SK-N-SH treated with all-trans-retinoic acid at 6 μM for 48 hours (cell line): ENCODE measurements at regions not wholly inside any gene's neighbourhood (a gene's known extent, or its start where the extent isn't known, plus 50 kb on each side); places are given as distances from the start of the nearest gene placed in this dataset.

Experiments
- ARNTL ChIP-seq: fragments of 450-650 bp; formaldehyde crosslinking; IDR thresholded peaks from 2 replicates; pipeline ENCODE4 v1.5.0; 2020; ENCODE audit warnings: low read depth, mild to moderate bottlenecking, moderate library complexity, borderline replicate concordance
- CSDC2 ChIP-seq: fragments of 250-450 bp; sonication (Bioruptor Pico); IDR thresholded peaks from 2 replicates; pipeline ENCODE4 v1.5.0; 2020; ENCODE audit warnings: mild to moderate bottlenecking, moderate library complexity
- GLIS3 ChIP-seq: fragments of 250-450 bp; sonication (Bioruptor Pico); IDR thresholded peaks from 2 replicates; pipeline ENCODE4 v1.5.0; 2020; ENCODE audit warnings: mild to moderate bottlenecking, moderate library complexity
- ZFP3 ChIP-seq: fragments of 250-450 bp; sonication (Bioruptor Pico); IDR thresholded peaks from 2 replicates; pipeline ENCODE4 v1.5.0; 2020; ENCODE audit warnings: mild to moderate bottlenecking, moderate library complexity
- ZFP30 ChIP-seq: fragments of 450-650 bp; formaldehyde crosslinking; IDR thresholded peaks from 2 replicates; pipeline ENCODE4 v1.5.0; 2022; ENCODE audit warnings: mild to moderate bottlenecking, moderate library complexity
- ZNF565 ChIP-seq: fragments of 450-650 bp; formaldehyde crosslinking; conservative IDR thresholded peaks from 2 replicates; pipeline ENCODE4 v1.5.0; 2020; ENCODE audit warnings: low read depth, mild to moderate bottlenecking, moderate library complexity
- ZNF8 ChIP-seq: fragments of 450-650 bp; formaldehyde crosslinking; IDR thresholded peaks from 2 replicates; pipeline ENCODE4 v1.5.0; 2020; ENCODE audit warnings: mild to moderate bottlenecking, moderate library complexity
- TF ChIP-seq, protein P1 (sequence below): fragments of 250-450 bp; sonication (Bioruptor Pico); IDR thresholded peaks from 2 replicates; pipeline ENCODE4 v1.8.0; 2020; ENCODE audit warnings: mild to moderate bottlenecking, moderate library complexity, borderline replicate concordance
- TF ChIP-seq, protein P2 (sequence below): fragments of 250-450 bp; sonication (Bioruptor Pico); IDR thresholded peaks from 2 replicates; pipeline ENCODE4 v1.5.0; 2020; ENCODE audit warnings: mild to moderate bottlenecking, moderate library complexity
- TF ChIP-seq, protein P3 (sequence below): fragments of 250-450 bp; sonication (Bioruptor Pico); IDR thresholded peaks from 2 replicates; pipeline ENCODE4 v1.5.1; 2020; ENCODE audit warnings: low read depth, mild to moderate bottlenecking, moderate library complexity
- TF ChIP-seq, protein P4 (sequence below): fragments of 250-450 bp; sonication (Bioruptor Pico); IDR thresholded peaks from 2 replicates; pipeline ENCODE4 v1.5.1; 2021; ENCODE audit warnings: mild to moderate bottlenecking, moderate library complexity
- TF ChIP-seq, protein P5 (sequence below): fragments of 250-450 bp; sonication (Bioruptor Pico); IDR thresholded peaks from 2 replicates; pipeline ENCODE4 v1.8.0; 2021; ENCODE audit warnings: low read depth, mild to moderate bottlenecking, moderate library complexity, borderline replicate concordance

DNA sequence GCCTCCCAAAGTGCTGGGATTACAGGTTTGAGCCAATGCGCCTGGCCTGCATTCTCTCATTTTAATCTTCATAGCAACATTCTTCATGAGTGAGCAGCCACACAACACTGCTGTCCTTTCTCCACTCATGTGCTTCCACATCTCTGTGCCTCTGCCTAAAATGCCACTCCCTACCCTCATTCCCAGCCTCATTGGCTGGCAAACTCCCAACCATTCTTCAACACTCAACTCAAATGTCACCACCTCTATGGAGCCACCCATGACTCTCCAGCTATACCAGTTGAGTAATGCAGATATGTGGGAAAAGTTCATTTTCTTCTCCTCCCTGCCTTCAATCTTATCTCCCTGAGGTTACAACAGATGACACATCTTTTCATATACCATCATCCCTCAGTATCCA is 53.9 kb upstream of the ZC3H12A start:
- TF ChIP-seq ARNTL = no peak
- TF ChIP-seq ZFP3 = no peak
- TF ChIP-seq, protein P1, sequence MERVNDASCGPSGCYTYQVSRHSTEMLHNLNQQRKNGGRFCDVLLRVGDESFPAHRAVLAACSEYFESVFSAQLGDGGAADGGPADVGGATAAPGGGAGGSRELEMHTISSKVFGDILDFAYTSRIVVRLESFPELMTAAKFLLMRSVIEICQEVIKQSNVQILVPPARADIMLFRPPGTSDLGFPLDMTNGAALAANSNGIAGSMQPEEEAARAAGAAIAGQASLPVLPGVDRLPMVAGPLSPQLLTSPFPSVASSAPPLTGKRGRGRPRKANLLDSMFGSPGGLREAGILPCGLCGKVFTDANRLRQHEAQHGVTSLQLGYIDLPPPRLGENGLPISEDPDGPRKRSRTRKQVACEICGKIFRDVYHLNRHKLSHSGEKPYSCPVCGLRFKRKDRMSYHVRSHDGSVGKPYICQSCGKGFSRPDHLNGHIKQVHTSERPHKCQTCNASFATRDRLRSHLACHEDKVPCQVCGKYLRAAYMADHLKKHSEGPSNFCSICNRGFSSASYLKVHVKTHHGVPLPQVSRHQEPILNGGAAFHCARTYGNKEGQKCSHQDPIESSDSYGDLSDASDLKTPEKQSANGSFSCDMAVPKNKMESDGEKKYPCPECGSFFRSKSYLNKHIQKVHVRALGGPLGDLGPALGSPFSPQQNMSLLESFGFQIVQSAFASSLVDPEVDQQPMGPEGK (CRISPR knock-in tag) = no peak
- TF ChIP-seq ZNF8 (CRISPR knock-in tag) = no peak
- TF ChIP-seq, protein P2, sequence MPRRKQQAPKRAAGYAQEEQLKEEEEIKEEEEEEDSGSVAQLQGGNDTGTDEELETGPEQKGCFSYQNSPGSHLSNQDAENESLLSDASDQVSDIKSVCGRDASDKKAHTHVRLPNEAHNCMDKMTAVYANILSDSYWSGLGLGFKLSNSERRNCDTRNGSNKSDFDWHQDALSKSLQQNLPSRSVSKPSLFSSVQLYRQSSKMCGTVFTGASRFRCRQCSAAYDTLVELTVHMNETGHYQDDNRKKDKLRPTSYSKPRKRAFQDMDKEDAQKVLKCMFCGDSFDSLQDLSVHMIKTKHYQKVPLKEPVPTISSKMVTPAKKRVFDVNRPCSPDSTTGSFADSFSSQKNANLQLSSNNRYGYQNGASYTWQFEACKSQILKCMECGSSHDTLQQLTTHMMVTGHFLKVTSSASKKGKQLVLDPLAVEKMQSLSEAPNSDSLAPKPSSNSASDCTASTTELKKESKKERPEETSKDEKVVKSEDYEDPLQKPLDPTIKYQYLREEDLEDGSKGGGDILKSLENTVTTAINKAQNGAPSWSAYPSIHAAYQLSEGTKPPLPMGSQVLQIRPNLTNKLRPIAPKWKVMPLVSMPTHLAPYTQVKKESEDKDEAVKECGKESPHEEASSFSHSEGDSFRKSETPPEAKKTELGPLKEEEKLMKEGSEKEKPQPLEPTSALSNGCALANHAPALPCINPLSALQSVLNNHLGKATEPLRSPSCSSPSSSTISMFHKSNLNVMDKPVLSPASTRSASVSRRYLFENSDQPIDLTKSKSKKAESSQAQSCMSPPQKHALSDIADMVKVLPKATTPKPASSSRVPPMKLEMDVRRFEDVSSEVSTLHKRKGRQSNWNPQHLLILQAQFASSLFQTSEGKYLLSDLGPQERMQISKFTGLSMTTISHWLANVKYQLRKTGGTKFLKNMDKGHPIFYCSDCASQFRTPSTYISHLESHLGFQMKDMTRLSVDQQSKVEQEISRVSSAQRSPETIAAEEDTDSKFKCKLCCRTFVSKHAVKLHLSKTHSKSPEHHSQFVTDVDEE (CRISPR knock-in tag) = no peak
- TF ChIP-seq CSDC2 (CRISPR knock-in tag) = no peak
- TF ChIP-seq, protein P3, sequence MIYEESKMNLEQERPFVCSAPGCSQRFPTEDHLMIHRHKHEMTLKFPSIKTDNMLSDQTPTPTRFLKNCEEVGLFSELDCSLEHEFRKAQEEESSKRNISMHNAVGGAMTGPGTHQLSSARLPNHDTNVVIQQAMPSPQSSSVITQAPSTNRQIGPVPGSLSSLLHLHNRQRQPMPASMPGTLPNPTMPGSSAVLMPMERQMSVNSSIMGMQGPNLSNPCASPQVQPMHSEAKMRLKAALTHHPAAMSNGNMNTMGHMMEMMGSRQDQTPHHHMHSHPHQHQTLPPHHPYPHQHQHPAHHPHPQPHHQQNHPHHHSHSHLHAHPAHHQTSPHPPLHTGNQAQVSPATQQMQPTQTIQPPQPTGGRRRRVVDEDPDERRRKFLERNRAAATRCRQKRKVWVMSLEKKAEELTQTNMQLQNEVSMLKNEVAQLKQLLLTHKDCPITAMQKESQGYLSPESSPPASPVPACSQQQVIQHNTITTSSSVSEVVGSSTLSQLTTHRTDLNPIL (CRISPR knock-in tag) = no peak
- no peak for TF ChIP-seq ZNF565 (CRISPR knock-in tag)
- TF ChIP-seq, protein P4, sequence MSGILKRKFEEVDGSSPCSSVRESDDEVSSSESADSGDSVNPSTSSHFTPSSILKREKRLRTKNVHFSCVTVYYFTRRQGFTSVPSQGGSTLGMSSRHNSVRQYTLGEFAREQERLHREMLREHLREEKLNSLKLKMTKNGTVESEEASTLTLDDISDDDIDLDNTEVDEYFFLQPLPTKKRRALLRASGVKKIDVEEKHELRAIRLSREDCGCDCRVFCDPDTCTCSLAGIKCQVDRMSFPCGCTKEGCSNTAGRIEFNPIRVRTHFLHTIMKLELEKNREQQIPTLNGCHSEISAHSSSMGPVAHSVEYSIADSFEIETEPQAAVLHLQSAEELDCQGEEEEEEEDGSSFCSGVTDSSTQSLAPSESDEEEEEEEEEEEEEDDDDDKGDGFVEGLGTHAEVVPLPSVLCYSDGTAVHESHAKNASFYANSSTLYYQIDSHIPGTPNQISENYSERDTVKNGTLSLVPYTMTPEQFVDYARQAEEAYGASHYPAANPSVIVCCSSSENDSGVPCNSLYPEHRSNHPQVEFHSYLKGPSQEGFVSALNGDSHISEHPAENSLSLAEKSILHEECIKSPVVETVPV (CRISPR knock-in tag) = no peak
- no peak for TF ChIP-seq GLIS3 (CRISPR knock-in tag)
- no peak for TF ChIP-seq ZFP30
- TF ChIP-seq, protein P5, sequence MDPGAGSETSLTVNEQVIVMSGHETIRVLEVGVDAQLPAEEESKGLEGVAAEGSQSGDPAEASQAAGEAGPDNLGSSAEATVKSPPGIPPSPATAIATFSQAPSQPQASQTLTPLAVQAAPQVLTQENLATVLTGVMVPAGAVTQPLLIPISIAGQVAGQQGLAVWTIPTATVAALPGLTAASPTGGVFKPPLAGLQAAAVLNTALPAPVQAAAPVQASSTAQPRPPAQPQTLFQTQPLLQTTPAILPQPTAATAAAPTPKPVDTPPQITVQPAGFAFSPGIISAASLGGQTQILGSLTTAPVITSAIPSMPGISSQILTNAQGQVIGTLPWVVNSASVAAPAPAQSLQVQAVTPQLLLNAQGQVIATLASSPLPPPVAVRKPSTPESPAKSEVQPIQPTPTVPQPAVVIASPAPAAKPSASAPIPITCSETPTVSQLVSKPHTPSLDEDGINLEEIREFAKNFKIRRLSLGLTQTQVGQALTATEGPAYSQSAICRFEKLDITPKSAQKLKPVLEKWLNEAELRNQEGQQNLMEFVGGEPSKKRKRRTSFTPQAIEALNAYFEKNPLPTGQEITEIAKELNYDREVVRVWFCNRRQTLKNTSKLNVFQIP (CRISPR knock-in tag) = no peak
